Glomerular endothelial cell (primary cell): ENCODE measurements at regions not wholly inside any gene's neighbourhood (a gene's known extent, or its start where the extent isn't known, plus 50 kb on each side); places are given as distances from the start of the nearest gene placed in this dataset.
"Not testable (repeated sequence)": the region's sequence is repeated elsewhere in the genome, so short reads cannot be mapped to it uniquely, and the experiment has no call there.

ENCODE experiments used
- DNase-seq: peaks from one replicate; pipeline ENCODE4 v3.0.0-alpha.2; 2011; ENCODE audit warnings: low read depth, low spot score; ENCODE audit errors: extremely low read depth

GRCh38 chr11:25741886-25742285 is 590.0 kb upstream of the ANO3 start:
- no peak for DNase-seq

- DNase-seq = no peak
Measured at GRCh38 chr11:25742800-25743199, 589.1 kb upstream of the ANO3 start.

GRCh38 chr11:25755381-25755780 is 576.5 kb upstream of the ANO3 start:
- no peak for DNase-seq

GRCh38 chr11:25755918-25756584 is 575.9 kb upstream of the ANO3 start:
- no peak for DNase-seq

GRCh38 chr11:25758145-25758661 is 573.7 kb upstream of the ANO3 start:
- DNase-seq = no peak

GRCh38 chr11:25766332-25767015 is 565.5 kb upstream of the ANO3 start:
- DNase-seq = no peak

- DNase-seq = no peak
Measured at GRCh38 chr11:25769287-25769686, 562.6 kb upstream of the ANO3 start.

- no peak for DNase-seq
Measured at GRCh38 chr11:25771605-25772004, 560.3 kb upstream of the ANO3 start.

GRCh38 chr11:25775603-25776002 is 556.3 kb upstream of the ANO3 start:
- DNase-seq = no peak

GRCh38 chr11:25776238-25776637 is 555.7 kb upstream of the ANO3 start:
- DNase-seq = no peak

- no peak for DNase-seq
Measured at GRCh38 chr11:25777343-25777742, 554.6 kb upstream of the ANO3 start.

- no peak for DNase-seq
Measured at GRCh38 chr11:25779033-25779432, 552.9 kb upstream of the ANO3 start.

GRCh38 chr11:25787416-25787815 is 544.5 kb upstream of the ANO3 start:
- DNase-seq = no peak

- DNase-seq = no peak
Measured at GRCh38 chr11:25790396-25790795, 541.5 kb upstream of the ANO3 start.

- DNase-seq = no peak
Measured at GRCh38 chr11:25793637-25794036, 538.3 kb upstream of the ANO3 start.

GRCh38 chr11:25794804-25795203 is 537.1 kb upstream of the ANO3 start:
- no peak for DNase-seq

- no peak for DNase-seq
Measured at GRCh38 chr11:25816411-25816810, 515.5 kb upstream of the ANO3 start.

- no peak for DNase-seq
Measured at GRCh38 chr11:25824688-25825087, 507.2 kb upstream of the ANO3 start.

- DNase-seq = not testable (repeated sequence)
Measured at GRCh38 chr11:25831485-25831884, 500.4 kb upstream of the ANO3 start.

- no peak for DNase-seq
Measured at GRCh38 chr11:25838918-25839625, 492.9 kb upstream of the ANO3 start.

GRCh38 chr11:25844811-25845210 is 487.1 kb upstream of the ANO3 start:
- DNase-seq = no peak

- no peak for DNase-seq
Measured at GRCh38 chr11:25855916-25856315, 476.0 kb upstream of the ANO3 start.
